ENCODE measurements at regions not wholly inside any gene's neighbourhood (a gene's known extent, or its start where the extent isn't known, plus 50 kb on each side); places are given as distances from the start of the nearest gene placed in this dataset.

DNA sequence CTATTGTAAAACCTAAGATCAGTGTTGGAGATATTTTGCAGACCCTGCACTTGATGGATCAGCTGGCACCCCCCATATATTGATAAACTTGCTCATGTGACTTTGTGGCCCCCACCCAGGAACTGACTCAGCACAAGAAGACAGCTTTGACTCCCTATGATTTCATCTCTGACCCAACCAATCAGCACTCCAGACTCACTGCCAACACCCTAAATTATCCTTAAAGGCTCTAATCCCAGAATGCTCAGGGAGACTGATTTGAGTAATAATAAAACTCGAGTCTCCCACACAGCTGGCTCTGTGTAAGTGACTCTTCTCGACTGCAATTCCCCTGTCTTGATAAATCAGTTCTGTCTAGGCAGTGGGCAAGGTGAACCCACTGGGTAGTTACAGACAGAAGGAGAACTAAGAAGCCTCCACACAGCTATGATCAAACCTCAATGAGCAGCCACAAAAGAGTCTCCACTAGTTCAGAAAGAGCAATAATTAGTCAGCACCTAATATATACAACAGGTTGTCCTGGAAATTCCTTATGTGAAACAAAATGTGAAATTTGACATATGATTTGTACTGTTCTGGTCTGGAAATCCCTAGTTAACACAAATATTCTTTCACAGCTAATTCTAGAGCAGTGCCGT is 52.2 kb downstream of the ACTL7B start:
- no peaks in the 10 kb centered on the region for H3K9me3 Mint-ChIP-seq
- peaks cover 8% of the 10 kb centered on the region for H3K27me3 Mint-ChIP-seq (ENCODE audit: low read depth)
- H3K4me1 Mint-ChIP-seq: no peaks in the 10 kb centered on the region
- H3K4me3 Mint-ChIP-seq: no peak overlapping the region
- TF ChIP-seq, protein P1, sequence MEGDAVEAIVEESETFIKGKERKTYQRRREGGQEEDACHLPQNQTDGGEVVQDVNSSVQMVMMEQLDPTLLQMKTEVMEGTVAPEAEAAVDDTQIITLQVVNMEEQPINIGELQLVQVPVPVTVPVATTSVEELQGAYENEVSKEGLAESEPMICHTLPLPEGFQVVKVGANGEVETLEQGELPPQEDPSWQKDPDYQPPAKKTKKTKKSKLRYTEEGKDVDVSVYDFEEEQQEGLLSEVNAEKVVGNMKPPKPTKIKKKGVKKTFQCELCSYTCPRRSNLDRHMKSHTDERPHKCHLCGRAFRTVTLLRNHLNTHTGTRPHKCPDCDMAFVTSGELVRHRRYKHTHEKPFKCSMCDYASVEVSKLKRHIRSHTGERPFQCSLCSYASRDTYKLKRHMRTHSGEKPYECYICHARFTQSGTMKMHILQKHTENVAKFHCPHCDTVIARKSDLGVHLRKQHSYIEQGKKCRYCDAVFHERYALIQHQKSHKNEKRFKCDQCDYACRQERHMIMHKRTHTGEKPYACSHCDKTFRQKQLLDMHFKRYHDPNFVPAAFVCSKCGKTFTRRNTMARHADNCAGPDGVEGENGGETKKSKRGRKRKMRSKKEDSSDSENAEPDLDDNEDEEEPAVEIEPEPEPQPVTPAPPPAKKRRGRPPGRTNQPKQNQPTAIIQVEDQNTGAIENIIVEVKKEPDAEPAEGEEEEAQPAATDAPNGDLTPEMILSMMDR (conservative IDR thresholded peaks at IDR 0.05): no peak
- no peak overlapping the region for H3K27ac Mint-ChIP-seq (ENCODE audit: unreplicated experiment)
- DNase-seq (ENCODE audit: low read depth, low spot score): no peak
- H3K36me3 Mint-ChIP-seq (ENCODE audit: low read depth): no peaks in the 10 kb centered on the region

DNA sequence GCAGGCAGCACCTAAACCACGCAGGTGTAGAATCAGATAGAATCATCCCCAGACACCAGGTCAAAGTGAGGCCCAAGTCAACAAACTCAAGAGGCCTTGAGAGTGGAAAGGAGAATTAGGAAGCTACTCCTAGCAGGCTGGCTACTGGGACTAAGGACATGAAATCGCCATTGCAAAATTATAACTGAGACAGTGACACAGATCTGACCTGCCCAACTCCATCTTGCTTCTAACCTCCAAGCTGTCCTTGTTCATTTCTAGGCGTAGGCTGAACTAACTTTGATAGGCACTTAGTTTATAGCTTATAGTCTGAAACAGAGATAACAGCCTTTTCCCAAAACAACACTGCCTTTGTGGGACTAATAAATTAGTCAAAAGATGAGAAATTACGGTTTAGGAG is 52.8 kb downstream of the ACTL7B start:
- DNase-seq (ENCODE audit: low read depth, low spot score): no peak
- Mint-ChIP-seq H3K36me3 (ENCODE audit: low read depth) (no peaks in the 10 kb centered on the region), H3K4me1 (no peaks in the 10 kb centered on the region), H3K4me3 (no peak overlapping the region), H3K27me3 (ENCODE audit: low read depth) (peaks cover 8% of the 10 kb centered on the region), H3K9me3 (no peaks in the 10 kb centered on the region), H3K27ac (ENCODE audit: unreplicated experiment) (no peak overlapping the region)
- TF ChIP-seq, protein P1 (conservative IDR thresholded peaks at IDR 0.05): no peak

DNA sequence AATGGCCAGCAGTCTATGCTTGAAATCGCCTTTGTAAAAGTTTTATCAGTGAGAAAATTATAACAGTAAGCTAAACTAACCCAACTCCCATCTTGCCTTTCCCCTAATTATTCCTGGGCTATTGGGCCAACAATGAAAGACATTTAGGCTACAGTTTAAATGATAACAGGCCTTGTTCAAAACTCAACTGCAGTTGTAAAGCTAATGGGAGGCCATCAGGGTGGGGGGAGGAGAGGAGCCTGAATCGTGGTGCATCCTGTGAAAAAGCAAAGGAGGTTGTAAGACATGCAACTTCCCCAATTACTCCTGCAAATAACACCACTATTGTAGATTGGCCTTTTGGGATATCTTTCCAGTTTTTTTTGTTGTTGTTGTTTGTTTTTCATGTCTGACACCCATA is 53.8 kb downstream of the ACTL7B start:
- no peak for DNase-seq (ENCODE audit: low read depth, low spot score)

DNA sequence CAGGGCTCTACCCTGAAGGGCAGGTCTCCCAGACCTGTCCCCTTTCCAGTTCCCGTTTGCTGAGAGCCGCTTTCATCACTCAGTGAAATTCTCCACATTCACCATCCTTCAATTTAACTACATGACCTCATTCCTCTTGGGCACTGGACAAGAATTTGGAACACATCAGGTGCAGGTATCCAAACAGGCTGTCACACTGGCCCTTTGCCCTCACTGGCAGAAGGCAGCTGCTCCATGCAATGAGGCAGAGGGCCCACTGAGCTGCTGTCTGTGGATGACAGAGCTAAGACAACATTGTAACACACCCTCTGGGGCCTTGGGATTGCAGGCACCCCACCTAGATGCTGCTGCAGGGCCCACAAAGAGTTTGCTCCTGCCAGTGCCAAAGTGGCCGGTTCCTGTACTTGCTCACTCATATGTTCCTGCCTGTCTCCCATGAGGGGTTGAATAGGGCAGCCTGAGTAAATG is 55.1 kb downstream of the ACTL7B start:
- H3K9me3 Mint-ChIP-seq: no peaks in the 10 kb centered on the region
- peak overlapping the region; percentile 81 for H3K27ac Mint-ChIP-seq (ENCODE audit: unreplicated experiment)
- no peaks in the 10 kb centered on the region for H3K27me3 Mint-ChIP-seq (ENCODE audit: low read depth)
- H3K36me3 Mint-ChIP-seq (ENCODE audit: low read depth): no peaks in the 10 kb centered on the region
- no peak for DNase-seq (ENCODE audit: low read depth, low spot score)
- H3K4me3 Mint-ChIP-seq: no peak overlapping the region
- no peaks in the 10 kb centered on the region for H3K4me1 Mint-ChIP-seq
- TF ChIP-seq, protein P1 (conservative IDR thresholded peaks at IDR 0.05): no peak

More for the DNA sequence above, 53.8 kb downstream of the ACTL7B start:
- TF ChIP-seq, protein P1 (conservative IDR thresholded peaks at IDR 0.05): no peak
- no peaks in the 10 kb centered on the region for H3K9me3 Mint-ChIP-seq
- peaks cover 3% of the 10 kb centered on the region for H3K27me3 Mint-ChIP-seq (ENCODE audit: low read depth)
- H3K27ac Mint-ChIP-seq (ENCODE audit: unreplicated experiment): no peak overlapping the region
- no peaks in the 10 kb centered on the region for H3K36me3 Mint-ChIP-seq (ENCODE audit: low read depth)
- H3K4me1 Mint-ChIP-seq: no peaks in the 10 kb centered on the region
- H3K4me3 Mint-ChIP-seq: no peak overlapping the region

DNA sequence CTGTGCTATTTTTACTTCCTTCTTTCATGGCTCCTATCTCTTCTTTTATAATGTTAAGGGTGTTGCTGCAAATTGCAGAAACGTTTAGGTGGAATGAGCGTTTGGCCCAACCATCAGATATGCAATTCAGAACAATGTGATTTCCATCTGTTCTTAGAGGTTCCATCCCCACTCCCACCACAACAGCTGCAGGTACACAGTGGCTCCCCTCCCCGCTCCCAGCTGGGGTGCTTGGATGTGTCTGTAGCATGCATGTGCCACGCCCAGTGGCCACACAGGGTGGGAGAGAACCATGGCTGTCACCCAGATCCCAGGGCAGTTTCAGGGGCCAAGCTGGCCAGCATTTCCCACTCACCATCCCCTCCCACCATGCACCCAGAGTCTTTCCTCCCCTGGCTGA is 62.2 kb downstream of the ACTL7B start:
- Mint-ChIP-seq H3K9me3 (peaks cover 2% of the 10 kb centered on the region), H3K36me3 (ENCODE audit: low read depth) (no peaks in the 10 kb centered on the region), H3K27ac (ENCODE audit: unreplicated experiment) (no peak overlapping the region), H3K27me3 (ENCODE audit: low read depth) (no peaks in the 10 kb centered on the region), H3K4me1 (no peaks in the 10 kb centered on the region), H3K4me3 (no peak overlapping the region)
- TF ChIP-seq, protein P1 (conservative IDR thresholded peaks at IDR 0.05): no peak
- no peak for DNase-seq (ENCODE audit: low read depth, low spot score)

All from neural crest cell (in vitro differentiated cells).